22Rv1 (cell line): ENCODE measurements at regions not wholly inside any gene's neighbourhood (a gene's known extent, or its start where the extent isn't known, plus 50 kb on each side); places are given as distances from the start of the nearest gene placed in this dataset.

Experiments used
- ZFX ChIP-seq: fragments of 450-650 bp; IDR thresholded peaks from 2 replicates; pipeline ENCODE4 v1.6.1; 2017; ENCODE audit warnings: antibody characterized with exemption, borderline replicate concordance
- TF ChIP-seq, protein P1 (sequence below): fragments of 450-650 bp; IDR thresholded peaks from 2 replicates; pipeline ENCODE4 v1.5.1; 2017; ENCODE audit warnings: mild to moderate bottlenecking

DNA sequence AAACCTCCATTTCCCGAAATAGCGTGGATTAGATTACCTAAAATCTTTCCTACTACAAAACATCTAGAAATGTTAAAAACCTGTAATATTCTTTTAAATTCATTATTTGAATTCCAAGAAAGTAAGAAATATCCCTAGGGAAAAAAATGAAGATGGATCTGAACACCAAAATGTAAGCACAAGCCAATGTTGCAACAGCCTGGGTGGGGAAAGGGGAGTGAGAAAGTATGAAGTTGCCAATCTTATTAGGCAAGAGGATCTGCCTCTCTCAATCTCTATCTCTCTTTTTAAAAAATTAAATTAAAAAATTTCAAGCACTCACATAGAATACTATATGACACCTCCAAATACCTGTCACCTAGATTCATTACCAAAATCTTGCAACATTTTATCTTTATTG is 74.9 kb upstream of the IRF2BP2 start:
- TF ChIP-seq, protein P1, sequence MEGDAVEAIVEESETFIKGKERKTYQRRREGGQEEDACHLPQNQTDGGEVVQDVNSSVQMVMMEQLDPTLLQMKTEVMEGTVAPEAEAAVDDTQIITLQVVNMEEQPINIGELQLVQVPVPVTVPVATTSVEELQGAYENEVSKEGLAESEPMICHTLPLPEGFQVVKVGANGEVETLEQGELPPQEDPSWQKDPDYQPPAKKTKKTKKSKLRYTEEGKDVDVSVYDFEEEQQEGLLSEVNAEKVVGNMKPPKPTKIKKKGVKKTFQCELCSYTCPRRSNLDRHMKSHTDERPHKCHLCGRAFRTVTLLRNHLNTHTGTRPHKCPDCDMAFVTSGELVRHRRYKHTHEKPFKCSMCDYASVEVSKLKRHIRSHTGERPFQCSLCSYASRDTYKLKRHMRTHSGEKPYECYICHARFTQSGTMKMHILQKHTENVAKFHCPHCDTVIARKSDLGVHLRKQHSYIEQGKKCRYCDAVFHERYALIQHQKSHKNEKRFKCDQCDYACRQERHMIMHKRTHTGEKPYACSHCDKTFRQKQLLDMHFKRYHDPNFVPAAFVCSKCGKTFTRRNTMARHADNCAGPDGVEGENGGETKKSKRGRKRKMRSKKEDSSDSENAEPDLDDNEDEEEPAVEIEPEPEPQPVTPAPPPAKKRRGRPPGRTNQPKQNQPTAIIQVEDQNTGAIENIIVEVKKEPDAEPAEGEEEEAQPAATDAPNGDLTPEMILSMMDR, result no peak
- no peak for TF ChIP-seq ZFX
